BJ (cell line): ENCODE measurements at regions not wholly inside any gene's neighbourhood (a gene's known extent, or its start where the extent isn't known, plus 50 kb on each side); places are given as distances from the start of the nearest gene placed in this dataset.

ENCODE experiments used
- CTCF ChIA-PET: fragments of 350-600 bp; formaldehyde crosslinking; extraction: SDS; loops from one replicate; lab custom pipeline; 2021; ENCODE audit warnings: antibody characterized with exemption, inconsistent platforms; lab: Yijun Ruan, JAX
- POLR2A ChIA-PET: fragments of 300-600 bp; sonication (Branson Sonifier 250); formaldehyde crosslinking; extraction: SDS; loops from one replicate; lab custom pipeline; 2021; ENCODE audit warnings: antibody characterized with exemption; lab: Charles Lee
- DNase-seq: peaks from one replicate; pipeline ENCODE4 v3.0.0-alpha.2; 2011; ENCODE audit warnings: low read depth
- H3K27me3 ChIP-seq: 2 replicates; pipeline ENCODE4 v1.6.0; 2011; ENCODE audit warnings: low read length; ENCODE audit not compliant: control insufficient read depth, insufficient read depth
- H3K36me3 ChIP-seq: 2 replicates; pipeline ENCODE4 v1.5.1; 2011; ENCODE audit warnings: low read length; ENCODE audit not compliant: control insufficient read depth, insufficient read depth
- H3K4me3 ChIP-seq: 2 replicates; pipeline ENCODE4 v1.5.1; 2011; ENCODE audit warnings: low read depth, mild to moderate bottlenecking, control low read depth, low read length
- CTCF ChIP-seq: IDR thresholded peaks from 2 replicates; pipeline ENCODE4 v1.5.1; 2011; ENCODE audit warnings: low read depth, mild to moderate bottlenecking, control low read depth, inconsistent platforms, low read length, moderate library complexity; ENCODE audit not compliant: insufficient read depth

GRCh38 chr12:28060871-28061270, 88.3 kb upstream of the PTHLH start:
- no peaks in the 10 kb centered on the region for H3K36me3 ChIP-seq
- no peak for TF ChIP-seq CTCF
- H3K4me3 ChIP-seq = no peak overlapping the region
- H3K27me3 ChIP-seq = no peaks in the 10 kb centered on the region
- no peak for DNase-seq
- ChIA-PET POLR2A (no interaction called here), CTCF (no interaction called here)

GRCh38 chr12:28063355-28063880, 90.9 kb upstream of the PTHLH start:
- ChIA-PET CTCF (no interaction called here), POLR2A (no interaction called here)
- Histone ChIP-seq H3K4me3 (no peak overlapping the region), H3K27me3 (no peaks in the 10 kb centered on the region), H3K36me3 (no peaks in the 10 kb centered on the region)
- no peak for DNase-seq
- TF ChIP-seq CTCF = no peak

GRCh38 chr12:28065374-28065773, 92.8 kb upstream of the PTHLH start:
- no peaks in the 10 kb centered on the region for H3K36me3 ChIP-seq
- DNase-seq = no peak
- CTCF ChIA-PET = no interaction called here
- no peak for TF ChIP-seq CTCF
- no peak overlapping the region for H3K4me3 ChIP-seq
- H3K27me3 ChIP-seq = no peaks in the 10 kb centered on the region
- POLR2A ChIA-PET = no interaction called here

- POLR2A ChIA-PET = no interaction called here
- CTCF ChIA-PET = no interaction called here
Observed at GRCh38 chr12:28065889-28066630, 93.5 kb upstream of the PTHLH start.

GRCh38 chr12:28066879-28067278, 94.3 kb upstream of the PTHLH start:
- DNase-seq = no peak
- no peaks in the 10 kb centered on the region for H3K27me3 ChIP-seq
- H3K36me3 ChIP-seq = no peaks in the 10 kb centered on the region
- CTCF ChIA-PET = no interaction called here
- TF ChIP-seq CTCF = no peak
- no peak overlapping the region for H3K4me3 ChIP-seq
- POLR2A ChIA-PET = no interaction called here

More at GRCh38 chr12:28065889-28066630, 93.5 kb upstream of the PTHLH start:
- DNase-seq = no peak
- H3K36me3 ChIP-seq = no peaks in the 10 kb centered on the region
- H3K27me3 ChIP-seq = no peaks in the 10 kb centered on the region
- no peak for TF ChIP-seq CTCF
- H3K4me3 ChIP-seq = no peak overlapping the region
